Gastrocnemius medialis (tissue), 4 donors: ENCODE measurements at regions not wholly inside any gene's neighbourhood (a gene's known extent, or its start where the extent isn't known, plus 50 kb on each side); places are given as distances from the start of the nearest gene placed in this dataset.
"Not testable (repeated sequence)": the region's sequence is repeated elsewhere in the genome, so short reads cannot be mapped to it uniquely, and the experiment has no call there.

Experiments used
- ATAC-seq, 2 donors: fragments of 150-250 bp; one replicate each; pipeline ENCODE4 v1.9.1; 2016
- DNase-seq, 2 donors: peaks; one replicate each; pipeline ENCODE4 v3.0.0-alpha.2; 2019
- H3K27ac ChIP-seq, 4 donors: fragments of 200-600 bp; sonication (generic); 1 replicate in 1 of 4; 2 replicates in 3 of 4; pipeline ENCODE4 v1.5.1; 2016 to 2018; ENCODE audit warnings: mild to moderate bottlenecking in 2 of 4, moderate library complexity in 1 of 4
- H3K27me3 ChIP-seq, 3 donors: fragments of 200-600 bp; sonication (generic) in 2 of 3; 1 replicate in 1 of 3; 2 replicates in 2 of 3; pipeline versions ENCODE4 v1.5.1 to v1.6.0; 2016 to 2019; ENCODE audit warnings: mild to moderate bottlenecking in 1 of 3, moderate library complexity in 1 of 3
- H3K36me3 ChIP-seq, 2 donors: fragments of 200-600 bp; sonication (generic) in 1 of 2; one replicate each; pipeline ENCODE4 v1.5.1; 2017 to 2018
- H3K4me1 ChIP-seq, 2 donors: fragments of 200-600 bp; sonication (generic) in 1 of 2; one replicate each; pipeline ENCODE4 v1.5.1; 2016 to 2017; ENCODE audit warnings: mild to moderate bottlenecking in 2 of 2
- H3K4me3 ChIP-seq, 4 donors: fragments of 200-600 bp; sonication (generic) in 3 of 4; 1 replicate in 1 of 4; 2 replicates in 3 of 4; pipeline ENCODE4 v1.5.1; 2016 to 2019; ENCODE audit warnings: mild to moderate bottlenecking in 2 of 4
- H3K9me3 ChIP-seq, 3 donors: fragments of 200-600 bp; sonication (generic) in 2 of 3; 1 replicate in 1 of 3; 2 replicates in 2 of 3; pipeline ENCODE4 v1.5.1; 2016 to 2019
- CTCF ChIP-seq, 5 experiments: fragments of 450-650 bp in 3 of 5; fragments of 200-600 bp in 2 of 5; sonication (generic) in 2 of 5; IDR thresholded peaks in 4 of 5; conservative IDR thresholded peaks in 1 of 5; 1 replicate in 4 of 5; 2 replicates in 1 of 5; pipeline ENCODE4 v1.5.1; 2016 to 2019; ENCODE audit warnings: antibody characterized with exemption in 5 of 5, mild to moderate bottlenecking in 3 of 5, moderate library complexity in 3 of 5
- POLR2A ChIP-seq, 2 donors: fragments of 450-650 bp; IDR thresholded peaks; one replicate each; pipeline ENCODE4 v1.6.1; 2017; ENCODE audit warnings: antibody characterized with exemption in 2 of 2, mild to moderate bottlenecking in 2 of 2, moderate library complexity in 2 of 2
- in situ Hi-C, 4 donors: fragments of 200-750 bp; cut with MboI; loops; one replicate each; pipeline versions ENCODE4 v1.15.0 to v1.8.0; 2017; ENCODE audit warnings: low sequenced_read_pairs in 4 of 4
- intact Hi-C: fragments of 100-400 bp; cut with DNase I; formaldehyde crosslinking; loops from one replicate; pipeline ENCODE4 v1.15.1; 2023; ENCODE audit warnings: low total_unique reads

- Histone ChIP-seq H3K36me3 (no peaks in the 10 kb centered on the region), H3K9me3 (no peaks in the 10 kb centered on the region), H3K4me1 (no peaks in the 10 kb centered on the region), H3K4me3 (no peak overlapping the region), H3K27me3 (no peaks in the 10 kb centered on the region), H3K27ac (no peak overlapping the region)
- no peak for ATAC-seq
- TF ChIP-seq POLR2A (IDR thresholded peaks at IDR 0.05) (no peak), CTCF (IDR thresholded peaks at IDR 0.05 in 4 of 5, conservative IDR thresholded peaks at IDR 0.05 in 1 of 5) (no peak)
- no peak for DNase-seq
- intact Hi-C loops: no loop called here
- in situ Hi-C loops: no loop called here
These were observed 92.1 kb downstream of the TMEM167A start for GRCh38 chr5:82984786-82985735.

- intact Hi-C loops (no loop called here), in situ Hi-C loops (no loop called here)
- TF ChIP-seq CTCF (IDR thresholded peaks at IDR 0.05 in 4 of 5, conservative IDR thresholded peaks at IDR 0.05 in 1 of 5) (no peak), POLR2A (IDR thresholded peaks at IDR 0.05) (no peak)
- DNase-seq (no peak), ATAC-seq (no peak)
- Histone ChIP-seq H3K4me1 (no peaks in the 10 kb centered on the region), H3K27me3 (no peaks in the 10 kb centered on the region), H3K27ac (no peak overlapping the region), H3K4me3 (no peak overlapping the region), H3K9me3 (no peaks in the 10 kb centered on the region), H3K36me3 (no peaks in the 10 kb centered on the region)
These were observed 94.3 kb downstream of the TMEM167A start for GRCh38 chr5:82982846-82983245.

GRCh38 chr5:82976887-82977286 lies 100.3 kb downstream of the TMEM167A start:
- H3K9me3 ChIP-seq, intact Hi-C loops, H3K36me3 ChIP-seq, H3K4me3 ChIP-seq, in situ Hi-C loops, DNase-seq, H3K27ac ChIP-seq, H3K27me3 ChIP-seq, ATAC-seq, H3K4me1 ChIP-seq: not testable (repeated sequence)

- ATAC-seq (no peak), DNase-seq (no peak)
- Histone ChIP-seq H3K9me3 (no peaks in the 10 kb centered on the region), H3K4me3 (no peak overlapping the region), H3K27ac (no peak overlapping the region), H3K27me3 (no peaks in the 10 kb centered on the region), H3K4me1 (no peaks in the 10 kb centered on the region), H3K36me3 (no peaks in the 10 kb centered on the region)
- in situ Hi-C loops: no loop called here
- intact Hi-C loops: no loop called here
- TF ChIP-seq CTCF (IDR thresholded peaks at IDR 0.05 in 4 of 5, conservative IDR thresholded peaks at IDR 0.05 in 1 of 5) (no peak), POLR2A (IDR thresholded peaks at IDR 0.05) (no peak)
These were observed 101.4 kb downstream of the TMEM167A start for GRCh38 chr5:82975812-82976211.

- in situ Hi-C loops: no loop called here
- H3K27ac ChIP-seq: no peak overlapping the region
- intact Hi-C loops: no loop called here
These were observed 101.8 kb downstream of the TMEM167A start for GRCh38 chr5:82975396-82975795.

GRCh38 chr5:82974346-82974745 lies 102.8 kb downstream of the TMEM167A start:
- DNase-seq, H3K36me3 ChIP-seq, H3K9me3 ChIP-seq, in situ Hi-C loops, H3K27ac ChIP-seq, H3K4me3 ChIP-seq, H3K4me1 ChIP-seq, ATAC-seq, H3K27me3 ChIP-seq, intact Hi-C loops: not testable (repeated sequence)

More at GRCh38 chr5:82975396-82975795, 101.8 kb downstream of the TMEM167A start:
- no peak for TF ChIP-seq POLR2A (IDR thresholded peaks at IDR 0.05)
- no peak for TF ChIP-seq CTCF (IDR thresholded peaks at IDR 0.05 in 4 of 5, conservative IDR thresholded peaks at IDR 0.05 in 1 of 5)
- no peaks in the 10 kb centered on the region for H3K4me1 ChIP-seq
- DNase-seq (no peak), ATAC-seq (no peak)
- H3K36me3 ChIP-seq: no peaks in the 10 kb centered on the region
- no peak overlapping the region for H3K4me3 ChIP-seq
- no peaks in the 10 kb centered on the region for H3K27me3 ChIP-seq
- H3K9me3 ChIP-seq: no peaks in the 10 kb centered on the region
